ENCODE measurements at regions not wholly inside any gene's neighbourhood (a gene's known extent, or its start where the extent isn't known, plus 50 kb on each side); places are given as distances from the start of the nearest gene placed in this dataset.

DNA sequence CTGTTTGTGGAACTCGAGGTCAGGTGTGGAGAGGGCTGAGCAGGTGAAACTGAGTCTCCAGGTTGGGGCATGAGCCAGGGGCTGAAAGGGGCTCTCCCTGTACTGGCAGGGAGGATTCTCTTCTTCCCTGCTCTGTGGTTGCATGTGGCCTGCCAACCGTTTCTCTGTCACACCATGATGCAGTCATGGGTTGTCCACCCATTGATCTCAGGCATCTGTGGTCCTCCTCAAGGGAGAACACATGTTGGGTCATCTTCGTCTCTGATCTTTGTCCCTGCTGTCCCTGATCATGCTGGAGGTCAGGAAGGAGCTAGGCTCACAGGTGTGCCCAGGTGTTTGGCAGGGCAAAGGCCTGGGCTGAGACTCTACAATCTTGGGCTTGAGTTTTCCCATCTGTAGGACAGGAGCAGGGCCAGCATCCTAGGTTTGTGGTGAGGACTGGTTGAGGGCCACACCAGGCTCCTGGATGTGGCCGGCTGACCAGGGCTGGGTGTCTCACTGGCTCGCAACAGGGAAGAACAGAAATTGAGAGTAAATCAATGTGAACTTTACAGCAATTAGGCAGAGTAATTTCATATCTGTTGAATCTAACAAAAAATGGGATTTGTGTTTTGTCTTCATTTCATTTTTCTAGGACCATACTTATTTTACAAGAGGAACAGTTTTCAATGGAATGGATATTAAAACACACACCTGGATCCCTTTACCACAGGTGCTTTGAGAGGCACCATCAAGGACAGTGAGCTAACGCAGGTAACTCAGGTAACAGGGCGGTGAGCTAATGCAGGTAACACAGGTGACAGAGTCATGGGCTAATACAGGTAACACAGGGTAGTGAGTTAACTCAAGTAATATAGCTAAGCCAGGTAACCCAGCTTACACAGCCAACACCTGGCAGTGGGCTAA, 58.5 kb upstream of the IGFBP3 start:
- no peak for DNase-seq (ENCODE audit: low read depth in 1 of 2, low spot score in 1 of 2)
- TF ChIP-seq JUND (IDR thresholded peaks at IDR 0.05; ENCODE audit: low read depth), result no peak
- in situ Hi-C loops (cut with HindIII; ENCODE audit: low pct_unique_long_range_greater_than_20kb, low sequenced_read_pairs), result no loop called here

DNA sequence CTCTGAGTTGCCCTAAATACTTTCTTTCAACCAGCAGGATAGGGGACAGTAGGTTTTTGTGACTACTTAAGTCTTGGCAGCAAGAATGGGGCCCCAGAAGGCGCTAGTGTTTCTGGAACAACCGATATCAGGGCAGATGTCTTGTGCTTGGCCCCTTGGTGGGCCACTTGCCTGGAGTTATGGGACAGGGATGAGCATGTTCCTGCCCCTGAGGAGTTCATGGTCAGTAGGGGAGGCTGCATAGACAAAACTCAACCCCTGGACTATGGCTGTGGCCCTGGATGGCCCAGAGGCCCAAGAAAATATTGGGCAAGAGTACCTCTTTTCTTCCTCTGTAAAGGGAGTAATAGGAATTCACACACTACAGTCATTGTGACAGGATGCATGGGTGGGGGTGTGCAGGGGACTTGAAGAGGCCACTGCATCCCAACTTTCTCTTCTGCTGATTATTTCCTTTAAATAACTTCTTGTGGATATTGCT, 57.7 kb upstream of the IGFBP3 start:
- no peak for TF ChIP-seq JUND (IDR thresholded peaks at IDR 0.05; ENCODE audit: low read depth)
- DNase-seq (ENCODE audit: low read depth in 1 of 2, low spot score in 1 of 2), result no peak
- in situ Hi-C loops (cut with HindIII; ENCODE audit: low pct_unique_long_range_greater_than_20kb, low sequenced_read_pairs), result no loop called here

DNA sequence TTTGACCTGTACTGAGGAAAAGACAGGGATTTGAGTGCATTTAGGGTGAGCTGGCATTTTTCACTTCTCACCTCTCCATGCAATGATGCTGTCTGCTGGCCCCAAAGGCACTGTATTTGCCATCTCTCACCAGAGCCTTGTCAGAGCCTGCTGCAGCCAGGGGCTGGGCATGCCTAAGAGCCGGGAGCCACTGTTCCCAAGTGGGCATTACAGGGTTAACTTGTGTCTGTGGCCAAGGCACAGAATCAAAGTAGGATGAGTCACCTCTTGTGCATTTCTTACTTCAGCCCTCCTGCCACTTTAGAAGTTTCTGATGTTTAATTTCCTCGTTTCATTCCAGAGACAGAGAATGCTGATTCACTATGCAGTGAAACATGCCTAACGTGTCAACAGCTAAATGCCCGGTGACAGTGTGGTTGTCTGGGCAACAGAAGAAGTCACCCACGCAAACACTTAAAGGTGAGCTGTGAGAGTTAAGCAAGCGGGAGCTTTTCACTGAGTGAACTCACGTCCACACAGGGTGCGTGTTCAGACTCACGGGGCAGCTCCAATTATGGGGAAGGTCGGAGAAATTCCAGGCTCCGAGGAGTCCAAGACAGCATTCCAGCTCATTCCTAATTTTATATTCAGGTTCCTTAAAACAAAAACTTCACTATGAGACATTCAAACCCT, 57.1 kb upstream of the IGFBP3 start:
- in situ Hi-C loops (cut with HindIII; ENCODE audit: low pct_unique_long_range_greater_than_20kb, low sequenced_read_pairs), result no loop called here
- TF ChIP-seq JUND (IDR thresholded peaks at IDR 0.05; ENCODE audit: low read depth), result peak; percentile 67
- DNase-seq (ENCODE audit: low read depth in 1 of 2, low spot score in 1 of 2), result peak; percentile 77 to 92

GRCh38 chr7:45977256-45977780, 56.2 kb upstream of the IGFBP3 start:
- no peak for TF ChIP-seq JUND (IDR thresholded peaks at IDR 0.05; ENCODE audit: low read depth)
- in situ Hi-C loops (cut with HindIII; ENCODE audit: low pct_unique_long_range_greater_than_20kb, low sequenced_read_pairs), result no loop called here
- DNase-seq (ENCODE audit: low read depth in 1 of 2, low spot score in 1 of 2), result no peak

DNA sequence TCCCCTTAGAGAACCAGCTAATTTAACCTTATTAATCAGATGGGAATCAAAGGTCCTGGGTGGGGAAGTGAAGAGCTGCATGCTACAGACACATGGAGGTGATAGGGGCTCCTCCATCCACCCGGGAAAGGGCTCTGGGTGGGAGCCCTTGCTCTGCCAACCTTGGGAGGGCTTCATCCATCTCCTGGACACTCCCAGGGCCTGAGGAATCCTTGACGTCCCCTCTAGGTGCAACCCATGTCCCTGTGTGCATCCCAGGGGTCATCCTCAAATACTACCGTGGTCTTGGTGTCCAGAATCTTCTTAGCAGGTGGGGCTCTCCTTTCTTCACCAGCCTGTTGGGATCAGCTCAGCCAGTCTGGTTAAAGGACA, 55.4 kb upstream of the IGFBP3 start:
- TF ChIP-seq JUND (IDR thresholded peaks at IDR 0.05; ENCODE audit: low read depth), result no peak
- DNase-seq (ENCODE audit: low read depth in 1 of 2, low spot score in 1 of 2), result no peak
- in situ Hi-C loops (cut with HindIII; ENCODE audit: low pct_unique_long_range_greater_than_20kb, low sequenced_read_pairs), result no loop called here

GRCh38 chr7:45975847-45976484, 54.9 kb upstream of the IGFBP3 start:
- no peak for TF ChIP-seq JUND (IDR thresholded peaks at IDR 0.05; ENCODE audit: low read depth)
- no peak for DNase-seq (ENCODE audit: low read depth in 1 of 2, low spot score in 1 of 2)
- in situ Hi-C loops (cut with HindIII; ENCODE audit: low pct_unique_long_range_greater_than_20kb, low sequenced_read_pairs), result no loop called here

GRCh38 chr7:45975367-45975766, 54.3 kb upstream of the IGFBP3 start:
- in situ Hi-C loops (cut with HindIII; ENCODE audit: low pct_unique_long_range_greater_than_20kb, low sequenced_read_pairs), result no loop called here
- no peak for TF ChIP-seq JUND (IDR thresholded peaks at IDR 0.05; ENCODE audit: low read depth)
- DNase-seq (ENCODE audit: low read depth in 1 of 2, low spot score in 1 of 2), result no peak

GRCh38 chr7:45974540-45975360, 53.7 kb upstream of the IGFBP3 start:
- DNase-seq (ENCODE audit: low read depth in 1 of 2, low spot score in 1 of 2), result no peak
- no peak for TF ChIP-seq JUND (IDR thresholded peaks at IDR 0.05; ENCODE audit: low read depth)
- in situ Hi-C loops (cut with HindIII; ENCODE audit: low pct_unique_long_range_greater_than_20kb, low sequenced_read_pairs), result no loop called here

DNA sequence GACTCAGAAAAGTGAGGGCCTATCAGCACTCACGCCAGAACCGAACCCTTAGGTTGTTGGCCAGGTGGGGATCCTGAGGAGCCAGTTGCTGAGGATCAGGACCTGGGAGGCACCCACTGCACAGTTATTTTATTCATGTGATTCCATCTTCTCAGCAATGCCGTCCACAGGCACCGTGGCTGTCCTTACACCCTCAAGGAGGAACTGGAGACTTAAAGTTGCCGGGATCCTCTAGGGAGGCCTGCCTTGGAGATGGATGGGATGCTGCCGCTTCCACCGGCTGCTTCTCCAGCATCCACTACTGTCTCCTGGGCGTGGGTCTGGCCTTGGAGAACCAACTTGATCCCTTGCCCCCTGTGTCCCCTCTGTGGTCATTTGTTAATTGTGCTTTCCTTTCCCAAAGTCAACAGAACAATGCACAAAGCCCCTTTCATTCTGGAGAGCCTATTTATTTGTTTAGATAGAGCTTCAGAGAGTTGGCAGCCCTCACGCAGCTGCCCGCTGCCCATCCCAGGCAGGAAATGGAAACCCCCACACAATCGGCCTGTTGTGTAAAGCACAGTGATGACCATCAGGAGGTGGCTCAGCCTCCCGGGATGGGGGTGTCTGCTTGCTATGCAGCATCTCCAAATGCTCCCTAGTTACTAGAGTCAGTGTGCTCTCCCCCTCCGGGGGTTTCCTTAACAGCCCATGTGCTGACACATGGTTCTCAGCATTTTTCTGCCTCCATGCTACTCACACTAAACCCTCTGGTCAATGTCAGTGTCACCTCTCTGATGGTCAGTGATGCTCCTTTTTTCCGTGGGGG, 52.9 kb upstream of the IGFBP3 start:
- DNase-seq (ENCODE audit: low read depth in 1 of 2, low spot score in 1 of 2), result no peak
- in situ Hi-C loops (cut with HindIII; ENCODE audit: low pct_unique_long_range_greater_than_20kb, low sequenced_read_pairs), result no loop called here
- TF ChIP-seq JUND (IDR thresholded peaks at IDR 0.05; ENCODE audit: low read depth), result no peak

DNA sequence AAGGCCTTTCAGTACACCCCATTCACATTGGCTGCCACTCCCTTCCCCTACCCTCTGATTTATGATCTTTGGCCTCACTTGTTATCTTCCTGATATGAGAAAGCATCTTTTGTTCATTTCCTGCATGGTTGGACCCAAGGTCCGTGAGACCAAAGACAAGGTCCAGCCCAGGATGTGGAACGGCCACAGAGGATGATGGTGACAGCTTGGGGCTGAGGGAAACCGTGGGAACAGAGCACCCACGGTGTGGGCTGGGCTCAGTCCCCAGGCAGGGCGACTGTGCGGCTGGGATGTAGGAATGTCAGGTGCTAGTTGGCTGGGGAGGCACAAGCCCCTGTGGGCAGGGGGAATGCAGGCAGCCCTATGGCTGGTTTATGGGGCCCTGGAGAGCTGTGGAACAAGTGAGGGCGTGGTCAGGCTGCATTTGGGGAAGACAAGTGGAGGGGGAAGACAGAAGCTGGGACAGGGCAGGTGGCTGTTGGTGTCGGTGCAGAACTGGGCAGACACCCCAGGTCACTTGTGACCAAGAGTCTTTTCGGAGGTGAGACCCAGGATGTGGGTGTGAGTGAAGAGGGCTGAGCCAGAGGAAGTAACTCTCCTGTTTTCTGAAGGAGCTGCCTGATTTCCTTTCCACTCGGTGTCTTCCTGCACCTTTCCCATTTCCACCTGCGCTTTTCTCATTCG, 51.7 kb upstream of the IGFBP3 start:
- no peak for TF ChIP-seq JUND (IDR thresholded peaks at IDR 0.05; ENCODE audit: low read depth)
- DNase-seq (ENCODE audit: low read depth in 1 of 2, low spot score in 1 of 2), result no peak
- in situ Hi-C loops (cut with HindIII; ENCODE audit: low pct_unique_long_range_greater_than_20kb, low sequenced_read_pairs), result no loop called here

GRCh38 chr7:45971661-45972175, 50.6 kb upstream of the IGFBP3 start:
- TF ChIP-seq JUND (IDR thresholded peaks at IDR 0.05; ENCODE audit: low read depth), result no peak
- no peak for DNase-seq (ENCODE audit: low read depth in 1 of 2, low spot score in 1 of 2)

More at GRCh38 chr7:45971661-45972175, 50.6 kb upstream of the IGFBP3 start:
- in situ Hi-C loops (cut with HindIII; ENCODE audit: low pct_unique_long_range_greater_than_20kb, low sequenced_read_pairs), result no loop called here
